Stimulated activated CD4-positive, alpha-beta T cell treated with anti-CD3 and anti-CD28 coated beads, Interleukin-2, amount 100 ng/mL, for 24 hours (primary cell): ENCODE measurements at regions not wholly inside any gene's neighbourhood (a gene's known extent, or its start where the extent isn't known, plus 50 kb on each side); places are given as distances from the start of the nearest gene placed in this dataset.

Experiments used
- DNase-seq, 2 donors: peaks; one replicate each; pipeline ENCODE4 v3.0.0-alpha.2; 2020

- DNase-seq = no peak
These were observed 498.0 kb downstream of the TBL1XR1 start for GRCh38 chr3:176699288-176699687.

- DNase-seq = no peak
These were observed 499.9 kb downstream of the TBL1XR1 start for GRCh38 chr3:176697284-176697889.

- no peak for DNase-seq
These were observed 500.5 kb downstream of the TBL1XR1 start for GRCh38 chr3:176696816-176697215.

GRCh38 chr3:176692966-176693785 is 504.1 kb downstream of the TBL1XR1 start:
- DNase-seq = no peak

- DNase-seq = no peak
These were observed 504.9 kb downstream of the TBL1XR1 start for GRCh38 chr3:176692199-176692965.

GRCh38 chr3:176690083-176690869 is 507.0 kb downstream of the TBL1XR1 start:
- no peak for DNase-seq

- DNase-seq = no peak
These were observed 509.5 kb downstream of the TBL1XR1 start for GRCh38 chr3:176687754-176688153.

GRCh38 chr3:176683382-176683781 is 513.9 kb downstream of the TBL1XR1 start:
- no peak for DNase-seq

GRCh38 chr3:176663837-176664831 is 533.1 kb downstream of the TBL1XR1 start:
- DNase-seq = no peak

- DNase-seq = no peak
These were observed 533.9 kb downstream of the TBL1XR1 start for GRCh38 chr3:176663387-176663786.

GRCh38 chr3:176661432-176661964 is 535.8 kb downstream of the TBL1XR1 start:
- no peak for DNase-seq

GRCh38 chr3:176655404-176656094 is 541.7 kb downstream of the TBL1XR1 start:
- DNase-seq = no peak

- DNase-seq = no peak
These were observed 545.7 kb downstream of the TBL1XR1 start for GRCh38 chr3:176651622-176652021.

GRCh38 chr3:176650478-176650877 is 546.8 kb downstream of the TBL1XR1 start:
- no peak for DNase-seq

- no peak for DNase-seq
These were observed 549.3 kb downstream of the TBL1XR1 start for GRCh38 chr3:176647987-176648386.

GRCh38 chr3:176633511-176633910 is 563.8 kb downstream of the TBL1XR1 start:
- DNase-seq = no peak

- no peak for DNase-seq
These were observed 564.4 kb downstream of the TBL1XR1 start for GRCh38 chr3:176632925-176633324.

GRCh38 chr3:176631165-176631564 is 566.1 kb downstream of the TBL1XR1 start:
- DNase-seq = no peak

GRCh38 chr3:176628101-176628639 is 569.1 kb downstream of the TBL1XR1 start:
- no peak for DNase-seq

- no peak for DNase-seq
These were observed 573.7 kb downstream of the TBL1XR1 start for GRCh38 chr3:176623468-176624150.
